ENCODE measurements at regions not wholly inside any gene's neighbourhood (a gene's known extent, or its start where the extent isn't known, plus 50 kb on each side); places are given as distances from the start of the nearest gene placed in this dataset.

DNA sequence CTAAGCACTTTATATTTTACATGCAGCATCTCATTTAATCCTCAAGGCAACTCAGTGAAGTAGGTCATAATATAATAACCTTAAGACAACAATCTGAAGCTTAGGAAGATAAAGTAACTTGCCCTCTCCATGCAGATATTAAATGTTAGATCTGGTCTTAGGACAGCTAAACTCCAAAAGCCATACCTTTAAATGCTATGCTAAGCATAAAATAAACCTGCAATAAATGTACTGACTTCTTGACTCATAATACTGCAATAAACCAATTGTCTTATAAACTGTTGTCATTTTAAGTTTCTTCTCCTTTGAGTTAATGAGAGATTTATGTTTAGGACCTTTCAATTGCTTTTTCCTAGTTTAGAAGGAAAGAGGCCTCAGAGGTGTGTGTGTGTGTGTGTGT, 102.2 kb upstream of the MIER3 start:
- intact Hi-C loops (cut with micrococcal nuclease) = no loop called here
- Histone ChIP-seq H3K79me2 (ENCODE audit: insufficient read depth, low read length) (no peaks in the 10 kb centered on the region), H4K20me1 (ENCODE audit: insufficient read depth) (no peaks in the 10 kb centered on the region), H3K9me3 (ENCODE audit: control insufficient read depth in 1 of 2, insufficient read depth in 1 of 2, low read depth in 1 of 2, low read length in 2 of 2) (no peaks in the 10 kb centered on the region), H3K27me3 (ENCODE audit: insufficient read depth, low read length) (no peaks in the 10 kb centered on the region), H3K9me2 (ENCODE audit: insufficient read depth) (no peaks in the 10 kb centered on the region), H3K36me3 (ENCODE audit: control insufficient read depth in 1 of 2, insufficient read depth in 2 of 2, low read length in 2 of 2) (no peaks in the 10 kb centered on the region), H3K4me2 (ENCODE audit: low read length) (no peak overlapping the region), H3K4me3 (replicated peaks in 1 of 2; ENCODE audit: low read depth in 1 of 2, low read length in 2 of 2) (no peak overlapping the region), H2AFZ (ENCODE audit: low read depth, low read length, poor library complexity, severe bottlenecking) (no peak overlapping the region), H3K4me1 (ENCODE audit: control insufficient read depth in 1 of 2, insufficient read depth in 2 of 2, low read length in 2 of 2) (peaks cover 0 to 6% of the 10 kb centered on the region in 2 experiments; a peak in 1 of 4 replicates), H3K9ac (ENCODE audit: low read length) (no peak overlapping the region), H3K27ac (ENCODE audit: low read depth, low read length) (no peak overlapping the region)
- ATAC-seq (no peak), DNase-seq (ENCODE audit: low read depth, low spot score) (no peak)
- TF ChIP-seq EGR1 (IDR thresholded peaks at IDR 0.05; ENCODE audit: low read depth) = no peak
- TF ChIP-seq, protein P1, sequence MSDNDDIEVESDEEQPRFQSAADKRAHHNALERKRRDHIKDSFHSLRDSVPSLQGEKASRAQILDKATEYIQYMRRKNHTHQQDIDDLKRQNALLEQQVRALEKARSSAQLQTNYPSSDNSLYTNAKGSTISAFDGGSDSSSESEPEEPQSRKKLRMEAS (IDR thresholded peaks at IDR 0.05) = no peak
- no peak for TF ChIP-seq CEBPB (IDR thresholded peaks at IDR 0.05; ENCODE audit: low read depth)
- TF ChIP-seq TCF7L2 (IDR thresholded peaks at IDR 0.05; ENCODE audit: borderline replicate concordance, extremely low read depth, insufficient read depth, insufficient read length) = no peak
- TF ChIP-seq, protein P2, sequence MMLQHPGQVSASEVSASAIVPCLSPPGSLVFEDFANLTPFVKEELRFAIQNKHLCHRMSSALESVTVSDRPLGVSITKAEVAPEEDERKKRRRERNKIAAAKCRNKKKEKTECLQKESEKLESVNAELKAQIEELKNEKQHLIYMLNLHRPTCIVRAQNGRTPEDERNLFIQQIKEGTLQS (IDR thresholded peaks at IDR 0.05) = no peak
- TF ChIP-seq YY1 (IDR thresholded peaks at IDR 0.05; ENCODE audit: extremely low read depth, insufficient replicate concordance, low read depth, low read length) = no peak
- no peak for TF ChIP-seq ZNF274 (IDR thresholded peaks at IDR 0.05; ENCODE audit: low read depth, low read length)
- no peak for TF ChIP-seq SP1 (IDR thresholded peaks at IDR 0.05; ENCODE audit: low read depth)
- no peak for TF ChIP-seq EZH2 (IDR thresholded peaks at IDR 0.05)
- TF ChIP-seq, protein P3, sequence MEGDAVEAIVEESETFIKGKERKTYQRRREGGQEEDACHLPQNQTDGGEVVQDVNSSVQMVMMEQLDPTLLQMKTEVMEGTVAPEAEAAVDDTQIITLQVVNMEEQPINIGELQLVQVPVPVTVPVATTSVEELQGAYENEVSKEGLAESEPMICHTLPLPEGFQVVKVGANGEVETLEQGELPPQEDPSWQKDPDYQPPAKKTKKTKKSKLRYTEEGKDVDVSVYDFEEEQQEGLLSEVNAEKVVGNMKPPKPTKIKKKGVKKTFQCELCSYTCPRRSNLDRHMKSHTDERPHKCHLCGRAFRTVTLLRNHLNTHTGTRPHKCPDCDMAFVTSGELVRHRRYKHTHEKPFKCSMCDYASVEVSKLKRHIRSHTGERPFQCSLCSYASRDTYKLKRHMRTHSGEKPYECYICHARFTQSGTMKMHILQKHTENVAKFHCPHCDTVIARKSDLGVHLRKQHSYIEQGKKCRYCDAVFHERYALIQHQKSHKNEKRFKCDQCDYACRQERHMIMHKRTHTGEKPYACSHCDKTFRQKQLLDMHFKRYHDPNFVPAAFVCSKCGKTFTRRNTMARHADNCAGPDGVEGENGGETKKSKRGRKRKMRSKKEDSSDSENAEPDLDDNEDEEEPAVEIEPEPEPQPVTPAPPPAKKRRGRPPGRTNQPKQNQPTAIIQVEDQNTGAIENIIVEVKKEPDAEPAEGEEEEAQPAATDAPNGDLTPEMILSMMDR (IDR thresholded peaks at IDR 0.05 in 2 of 3, conservative IDR thresholded peaks at IDR 0.05 in 1 of 3; ENCODE audit: borderline replicate concordance in 1 of 3, insufficient read depth in 1 of 3, low read depth in 2 of 3, low read length in 2 of 3) = no peak
- TF ChIP-seq, protein P4, sequence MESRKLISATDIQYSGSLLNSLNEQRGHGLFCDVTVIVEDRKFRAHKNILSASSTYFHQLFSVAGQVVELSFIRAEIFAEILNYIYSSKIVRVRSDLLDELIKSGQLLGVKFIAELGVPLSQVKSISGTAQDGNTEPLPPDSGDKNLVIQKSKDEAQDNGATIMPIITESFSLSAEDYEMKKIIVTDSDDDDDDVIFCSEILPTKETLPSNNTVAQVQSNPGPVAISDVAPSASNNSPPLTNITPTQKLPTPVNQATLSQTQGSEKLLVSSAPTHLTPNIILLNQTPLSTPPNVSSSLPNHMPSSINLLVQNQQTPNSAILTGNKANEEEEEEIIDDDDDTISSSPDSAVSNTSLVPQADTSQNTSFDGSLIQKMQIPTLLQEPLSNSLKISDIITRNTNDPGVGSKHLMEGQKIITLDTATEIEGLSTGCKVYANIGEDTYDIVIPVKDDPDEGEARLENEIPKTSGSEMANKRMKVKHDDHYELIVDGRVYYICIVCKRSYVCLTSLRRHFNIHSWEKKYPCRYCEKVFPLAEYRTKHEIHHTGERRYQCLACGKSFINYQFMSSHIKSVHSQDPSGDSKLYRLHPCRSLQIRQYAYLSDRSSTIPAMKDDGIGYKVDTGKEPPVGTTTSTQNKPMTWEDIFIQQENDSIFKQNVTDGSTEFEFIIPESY (IDR thresholded peaks at IDR 0.05; ENCODE audit: extremely low read depth, insufficient replicate concordance, low read length) = no peak
- TF ChIP-seq SIN3A (IDR thresholded peaks at IDR 0.05; ENCODE audit: low read depth) = no peak
- TF ChIP-seq POLR2A (IDR thresholded peaks at IDR 0.05; ENCODE audit: borderline replicate concordance, extremely low read depth, insufficient read depth, insufficient read length) = no peak
- TF ChIP-seq ZFX (IDR thresholded peaks at IDR 0.05) = no peak
- no peak for TF ChIP-seq ELF1 (IDR thresholded peaks at IDR 0.05; ENCODE audit: borderline replicate concordance, low read depth)
- no peak for TF ChIP-seq JUND (IDR thresholded peaks at IDR 0.05)
- TF ChIP-seq RAD21 (IDR thresholded peaks at IDR 0.05; ENCODE audit: low read depth) = no peak
- TF ChIP-seq, protein P5, sequence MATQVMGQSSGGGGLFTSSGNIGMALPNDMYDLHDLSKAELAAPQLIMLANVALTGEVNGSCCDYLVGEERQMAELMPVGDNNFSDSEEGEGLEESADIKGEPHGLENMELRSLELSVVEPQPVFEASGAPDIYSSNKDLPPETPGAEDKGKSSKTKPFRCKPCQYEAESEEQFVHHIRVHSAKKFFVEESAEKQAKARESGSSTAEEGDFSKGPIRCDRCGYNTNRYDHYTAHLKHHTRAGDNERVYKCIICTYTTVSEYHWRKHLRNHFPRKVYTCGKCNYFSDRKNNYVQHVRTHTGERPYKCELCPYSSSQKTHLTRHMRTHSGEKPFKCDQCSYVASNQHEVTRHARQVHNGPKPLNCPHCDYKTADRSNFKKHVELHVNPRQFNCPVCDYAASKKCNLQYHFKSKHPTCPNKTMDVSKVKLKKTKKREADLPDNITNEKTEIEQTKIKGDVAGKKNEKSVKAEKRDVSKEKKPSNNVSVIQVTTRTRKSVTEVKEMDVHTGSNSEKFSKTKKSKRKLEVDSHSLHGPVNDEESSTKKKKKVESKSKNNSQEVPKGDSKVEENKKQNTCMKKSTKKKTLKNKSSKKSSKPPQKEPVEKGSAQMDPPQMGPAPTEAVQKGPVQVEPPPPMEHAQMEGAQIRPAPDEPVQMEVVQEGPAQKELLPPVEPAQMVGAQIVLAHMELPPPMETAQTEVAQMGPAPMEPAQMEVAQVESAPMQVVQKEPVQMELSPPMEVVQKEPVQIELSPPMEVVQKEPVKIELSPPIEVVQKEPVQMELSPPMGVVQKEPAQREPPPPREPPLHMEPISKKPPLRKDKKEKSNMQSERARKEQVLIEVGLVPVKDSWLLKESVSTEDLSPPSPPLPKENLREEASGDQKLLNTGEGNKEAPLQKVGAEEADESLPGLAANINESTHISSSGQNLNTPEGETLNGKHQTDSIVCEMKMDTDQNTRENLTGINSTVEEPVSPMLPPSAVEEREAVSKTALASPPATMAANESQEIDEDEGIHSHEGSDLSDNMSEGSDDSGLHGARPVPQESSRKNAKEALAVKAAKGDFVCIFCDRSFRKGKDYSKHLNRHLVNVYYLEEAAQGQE (IDR thresholded peaks at IDR 0.05; ENCODE audit: low read depth) = no peak
- TF ChIP-seq CBX3 (IDR thresholded peaks at IDR 0.05; ENCODE audit: low read depth) = no peak
- TF ChIP-seq POLR2AphosphoS5 (IDR thresholded peaks at IDR 0.05; ENCODE audit: low read depth, low read length) = no peak
- ChIA-PET POLR2A (no interaction called here), RAD21 (ENCODE audit: low non-redundant PET in 1 of 2, low total read pairs in 2 of 2, uncharacterized antibody in 2 of 2, unreplicated experiment in 2 of 2) (no interaction called here), CTCF (no interaction called here)
- BruUV-seq (replicated peaks) = no TSS peak

Measured in HCT116 (cell line).